WTC11 (cell line): ENCODE measurements at regions not wholly inside any gene's neighbourhood (a gene's known extent, or its start where the extent isn't known, plus 50 kb on each side); places are given as distances from the start of the nearest gene placed in this dataset.

Experiments
- ATAC-seq: fragments of 200-7000 bp; cut with Tn5 transposase; 2 replicates; pipeline ENCODE4 v1.10.0; 2021; ENCODE audit warnings: mild to moderate bottlenecking, moderate library complexity
- CTCF ChIA-PET: fragments of 300-600 bp; sonication (Branson Sonifier 250); formaldehyde crosslinking; loops from one replicate; lab custom pipeline; 2021; ENCODE audit warnings: antibody characterized with exemption; lab: Charles Lee
- POLR2A ChIA-PET: fragments of 350-600 bp; sonication (Branson Sonifier 250); formaldehyde crosslinking; loops from one replicate; lab custom pipeline; 2021; ENCODE audit warnings: antibody characterized with exemption; lab: Charles Lee
- DNase-seq: peaks from one replicate; pipeline ENCODE4 v3.0.0; 2021; ENCODE audit warnings: low spot score
- H3K27ac Mint-ChIP-seq: 2 replicates; pipeline ENCODE4 v1.8.0; 2021; ENCODE audit warnings: mixed read lengths
- H3K27me3 Mint-ChIP-seq: 2 replicates; pipeline ENCODE4 v1.8.0; 2021; ENCODE audit warnings: low read depth, mild to moderate bottlenecking, moderate library complexity, mixed read lengths
- H3K36me3 Mint-ChIP-seq: 2 replicates; pipeline ENCODE4 v1.8.0; 2021; ENCODE audit warnings: mixed read lengths
- H3K4me1 Mint-ChIP-seq: 2 replicates; pipeline ENCODE4 v1.8.0; 2022; ENCODE audit warnings: mixed read lengths
- H3K4me3 Mint-ChIP-seq: 2 replicates; pipeline ENCODE4 v1.8.0; 2021; ENCODE audit warnings: mild to moderate bottlenecking, moderate library complexity, mixed read lengths
- H3K9me3 Mint-ChIP-seq: 2 replicates; pipeline ENCODE4 v1.8.0; 2021; ENCODE audit warnings: mixed read lengths
- EMX1 ChIP-seq: fragments of 250-450 bp; sonication (Bioruptor Pico); IDR thresholded peaks from 2 replicates; pipeline ENCODE4 v1.8.0; 2021; ENCODE audit warnings: mild to moderate bottlenecking
- ESRRA ChIP-seq: sonication (generic); formaldehyde crosslinking; IDR thresholded peaks from 2 replicates; pipeline ENCODE4 v1.8.1; 2022; ENCODE audit warnings: mild to moderate bottlenecking, missing genetic modification reagents, borderline replicate concordance
- GABPB1 ChIP-seq: sonication (generic); formaldehyde crosslinking; IDR thresholded peaks from 2 replicates; pipeline ENCODE4 v1.8.1; 2023; ENCODE audit warnings: mild to moderate bottlenecking, missing genetic modification reagents
- GTF2I ChIP-seq: fragments of 250-450 bp; sonication (Bioruptor Pico); conservative IDR thresholded peaks from 2 replicates; pipeline ENCODE4 v1.4.0; 2021; ENCODE audit warnings: mild to moderate bottlenecking
- JAZF1 ChIP-seq: fragments of 250-450 bp; sonication (Bioruptor Pico); IDR thresholded peaks from 2 replicates; pipeline ENCODE4 v1.9.0; 2021; ENCODE audit warnings: moderate library complexity, mild to moderate bottlenecking, inconsistent platforms
- KAT7 ChIP-seq: sonication (generic); formaldehyde crosslinking; IDR thresholded peaks from 2 replicates; pipeline ENCODE4 v1.8.1; 2023; ENCODE audit warnings: missing genetic modification reagents, mild to moderate bottlenecking, borderline replicate concordance
- NFYB ChIP-seq: sonication (generic); formaldehyde crosslinking; conservative IDR thresholded peaks from 2 replicates; pipeline ENCODE4 v1.8.0; 2022; ENCODE audit warnings: low read depth, missing genetic modification reagents
- PRRX2 ChIP-seq: fragments of 250-450 bp; sonication (Bioruptor Pico); IDR thresholded peaks from 2 replicates; pipeline ENCODE4 v1.8.0; 2021; ENCODE audit warnings: mild to moderate bottlenecking
- TCF7 ChIP-seq: sonication (generic); formaldehyde crosslinking; IDR thresholded peaks from 2 replicates; pipeline ENCODE4 v1.8.0; 2022; ENCODE audit warnings: mild to moderate bottlenecking, low read depth, missing genetic modification reagents, moderate library complexity
- TEAD1 ChIP-seq: sonication (generic); formaldehyde crosslinking; IDR thresholded peaks from 2 replicates; pipeline ENCODE4 v1.8.0; 2022; ENCODE audit warnings: mild to moderate bottlenecking, missing genetic modification reagents
- ZNF121 ChIP-seq: sonication (generic); formaldehyde crosslinking; IDR thresholded peaks from 2 replicates; pipeline ENCODE4 v1.8.0; 2023; ENCODE audit warnings: missing genetic modification reagents
- ZNF396 ChIP-seq: fragments of 250-450 bp; sonication (Bioruptor Pico); IDR thresholded peaks from 2 replicates; pipeline ENCODE4 v1.8.0; 2021; ENCODE audit warnings: mild to moderate bottlenecking, moderate library complexity, borderline replicate concordance
- ZNF416 ChIP-seq: fragments of 250-450 bp; sonication (Bioruptor Pico); IDR thresholded peaks from 2 replicates; pipeline ENCODE4 v1.9.0; 2021; ENCODE audit warnings: mild to moderate bottlenecking, inconsistent platforms
- TF ChIP-seq, protein P1 (sequence below): sonication (generic); formaldehyde crosslinking; IDR thresholded peaks from 2 replicates; pipeline ENCODE4 v1.8.0; 2022; ENCODE audit warnings: mild to moderate bottlenecking, missing genetic modification reagents
- TF ChIP-seq, protein P2 (sequence below): sonication (generic); formaldehyde crosslinking; IDR thresholded peaks from 2 replicates; pipeline ENCODE4 v1.8.0; 2023; ENCODE audit warnings: mild to moderate bottlenecking, missing genetic modification reagents
- TF ChIP-seq, protein P3 (sequence below): fragments of 250-450 bp; sonication (Bioruptor Pico); IDR thresholded peaks from 2 replicates; pipeline ENCODE4 v1.9.0; 2021; ENCODE audit warnings: moderate library complexity, mild to moderate bottlenecking, inconsistent platforms, borderline replicate concordance
- TF ChIP-seq, protein P4 (sequence below): sonication (generic); formaldehyde crosslinking; conservative IDR thresholded peaks from 2 replicates; pipeline ENCODE4 v1.8.1; 2023; ENCODE audit warnings: mild to moderate bottlenecking, low read depth, missing genetic modification reagents, moderate library complexity
- TF ChIP-seq, protein P5 (sequence below): sonication (generic); formaldehyde crosslinking; IDR thresholded peaks from 2 replicates; pipeline ENCODE4 v1.8.1; 2023; ENCODE audit warnings: mild to moderate bottlenecking, missing genetic modification reagents, moderate library complexity
- TF ChIP-seq, protein P6 (sequence below): fragments of 250-450 bp; sonication (Bioruptor Pico); IDR thresholded peaks from 2 replicates; pipeline ENCODE4 v2.1.2; 2022; ENCODE audit warnings: mild to moderate bottlenecking, moderate library complexity
- TF ChIP-seq, protein P7 (sequence below): sonication (generic); formaldehyde crosslinking; IDR thresholded peaks from 2 replicates; pipeline ENCODE4 v1.8.1; 2022; ENCODE audit warnings: missing genetic modification reagents, borderline replicate concordance

DNA sequence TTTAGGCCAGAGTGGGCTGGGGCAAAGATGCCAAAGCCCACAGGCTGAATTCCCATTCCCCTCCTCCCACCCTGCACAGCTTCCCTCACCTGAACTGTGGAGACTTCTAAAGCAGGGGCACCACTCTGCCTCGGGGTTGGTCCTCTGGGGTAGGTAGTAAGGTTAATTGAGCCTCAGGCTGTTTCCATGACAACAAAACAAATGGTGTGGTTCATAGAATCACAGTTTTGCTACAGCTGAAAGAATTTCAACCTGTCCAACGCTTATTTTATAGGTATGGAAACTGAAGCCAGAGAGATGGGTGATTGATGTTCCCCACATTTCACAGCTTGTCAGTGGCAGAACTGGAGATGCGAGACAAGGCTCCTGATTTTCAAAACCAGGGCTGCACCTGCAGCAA, 109.5 kb downstream of the SNX19 start:
- peaks cover 50% of the 10 kb centered on the region for H3K4me1 Mint-ChIP-seq
- H3K4me3 Mint-ChIP-seq, result no peak overlapping the region
- no peaks in the 10 kb centered on the region for H3K36me3 Mint-ChIP-seq
- H3K27me3 Mint-ChIP-seq, result no peaks in the 10 kb centered on the region
- ATAC-seq (peak; percentile 59), DNase-seq (no peak)
- POLR2A ChIA-PET, result no interaction called here
- H3K27ac Mint-ChIP-seq, result no peak overlapping the region
- TF ChIP-seq TCF7 (no peak), JAZF1 (no peak), TEAD1 (CRISPR knock-in tag) (no peak), GTF2I (CRISPR knock-in tag) (no peak), EMX1 (CRISPR knock-in tag) (no peak), ZNF416 (no peak), ZNF121 (no peak), ZNF396 (CRISPR knock-in tag) (no peak), NFYB (no peak), PRRX2 (CRISPR knock-in tag) (no peak), KAT7 (CRISPR knock-in tag) (no peak), GABPB1 (no peak), ESRRA (CRISPR knock-in tag) (no peak)
- TF ChIP-seq, protein P1, sequence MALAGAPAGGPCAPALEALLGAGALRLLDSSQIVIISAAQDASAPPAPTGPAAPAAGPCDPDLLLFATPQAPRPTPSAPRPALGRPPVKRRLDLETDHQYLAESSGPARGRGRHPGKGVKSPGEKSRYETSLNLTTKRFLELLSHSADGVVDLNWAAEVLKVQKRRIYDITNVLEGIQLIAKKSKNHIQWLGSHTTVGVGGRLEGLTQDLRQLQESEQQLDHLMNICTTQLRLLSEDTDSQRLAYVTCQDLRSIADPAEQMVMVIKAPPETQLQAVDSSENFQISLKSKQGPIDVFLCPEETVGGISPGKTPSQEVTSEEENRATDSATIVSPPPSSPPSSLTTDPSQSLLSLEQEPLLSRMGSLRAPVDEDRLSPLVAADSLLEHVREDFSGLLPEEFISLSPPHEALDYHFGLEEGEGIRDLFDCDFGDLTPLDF, result no peak
- TF ChIP-seq, protein P2, sequence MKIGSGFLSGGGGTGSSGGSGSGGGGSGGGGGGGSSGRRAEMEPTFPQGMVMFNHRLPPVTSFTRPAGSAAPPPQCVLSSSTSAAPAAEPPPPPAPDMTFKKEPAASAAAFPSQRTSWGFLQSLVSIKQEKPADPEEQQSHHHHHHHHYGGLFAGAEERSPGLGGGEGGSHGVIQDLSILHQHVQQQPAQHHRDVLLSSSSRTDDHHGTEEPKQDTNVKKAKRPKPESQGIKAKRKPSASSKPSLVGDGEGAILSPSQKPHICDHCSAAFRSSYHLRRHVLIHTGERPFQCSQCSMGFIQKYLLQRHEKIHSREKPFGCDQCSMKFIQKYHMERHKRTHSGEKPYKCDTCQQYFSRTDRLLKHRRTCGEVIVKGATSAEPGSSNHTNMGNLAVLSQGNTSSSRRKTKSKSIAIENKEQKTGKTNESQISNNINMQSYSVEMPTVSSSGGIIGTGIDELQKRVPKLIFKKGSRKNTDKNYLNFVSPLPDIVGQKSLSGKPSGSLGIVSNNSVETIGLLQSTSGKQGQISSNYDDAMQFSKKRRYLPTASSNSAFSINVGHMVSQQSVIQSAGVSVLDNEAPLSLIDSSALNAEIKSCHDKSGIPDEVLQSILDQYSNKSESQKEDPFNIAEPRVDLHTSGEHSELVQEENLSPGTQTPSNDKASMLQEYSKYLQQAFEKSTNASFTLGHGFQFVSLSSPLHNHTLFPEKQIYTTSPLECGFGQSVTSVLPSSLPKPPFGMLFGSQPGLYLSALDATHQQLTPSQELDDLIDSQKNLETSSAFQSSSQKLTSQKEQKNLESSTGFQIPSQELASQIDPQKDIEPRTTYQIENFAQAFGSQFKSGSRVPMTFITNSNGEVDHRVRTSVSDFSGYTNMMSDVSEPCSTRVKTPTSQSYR (CRISPR knock-in tag), result no peak
- TF ChIP-seq, protein P3, sequence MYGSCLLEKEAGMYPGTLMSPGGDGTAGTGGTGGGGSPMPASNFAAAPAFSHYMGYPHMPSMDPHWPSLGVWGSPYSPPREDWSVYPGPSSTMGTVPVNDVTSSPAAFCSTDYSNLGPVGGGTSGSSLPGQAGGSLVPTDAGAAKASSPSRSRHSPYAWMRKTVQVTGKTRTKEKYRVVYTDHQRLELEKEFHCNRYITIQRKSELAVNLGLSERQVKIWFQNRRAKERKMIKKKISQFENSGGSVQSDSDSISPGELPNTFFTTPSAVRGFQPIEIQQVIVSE (CRISPR knock-in tag), result no peak
- TF ChIP-seq, protein P4, sequence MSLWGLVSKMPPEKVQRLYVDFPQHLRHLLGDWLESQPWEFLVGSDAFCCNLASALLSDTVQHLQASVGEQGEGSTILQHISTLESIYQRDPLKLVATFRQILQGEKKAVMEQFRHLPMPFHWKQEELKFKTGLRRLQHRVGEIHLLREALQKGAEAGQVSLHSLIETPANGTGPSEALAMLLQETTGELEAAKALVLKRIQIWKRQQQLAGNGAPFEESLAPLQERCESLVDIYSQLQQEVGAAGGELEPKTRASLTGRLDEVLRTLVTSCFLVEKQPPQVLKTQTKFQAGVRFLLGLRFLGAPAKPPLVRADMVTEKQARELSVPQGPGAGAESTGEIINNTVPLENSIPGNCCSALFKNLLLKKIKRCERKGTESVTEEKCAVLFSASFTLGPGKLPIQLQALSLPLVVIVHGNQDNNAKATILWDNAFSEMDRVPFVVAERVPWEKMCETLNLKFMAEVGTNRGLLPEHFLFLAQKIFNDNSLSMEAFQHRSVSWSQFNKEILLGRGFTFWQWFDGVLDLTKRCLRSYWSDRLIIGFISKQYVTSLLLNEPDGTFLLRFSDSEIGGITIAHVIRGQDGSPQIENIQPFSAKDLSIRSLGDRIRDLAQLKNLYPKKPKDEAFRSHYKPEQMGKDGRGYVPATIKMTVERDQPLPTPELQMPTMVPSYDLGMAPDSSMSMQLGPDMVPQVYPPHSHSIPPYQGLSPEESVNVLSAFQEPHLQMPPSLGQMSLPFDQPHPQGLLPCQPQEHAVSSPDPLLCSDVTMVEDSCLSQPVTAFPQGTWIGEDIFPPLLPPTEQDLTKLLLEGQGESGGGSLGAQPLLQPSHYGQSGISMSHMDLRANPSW (CRISPR knock-in tag), result no peak
- TF ChIP-seq, protein P5, sequence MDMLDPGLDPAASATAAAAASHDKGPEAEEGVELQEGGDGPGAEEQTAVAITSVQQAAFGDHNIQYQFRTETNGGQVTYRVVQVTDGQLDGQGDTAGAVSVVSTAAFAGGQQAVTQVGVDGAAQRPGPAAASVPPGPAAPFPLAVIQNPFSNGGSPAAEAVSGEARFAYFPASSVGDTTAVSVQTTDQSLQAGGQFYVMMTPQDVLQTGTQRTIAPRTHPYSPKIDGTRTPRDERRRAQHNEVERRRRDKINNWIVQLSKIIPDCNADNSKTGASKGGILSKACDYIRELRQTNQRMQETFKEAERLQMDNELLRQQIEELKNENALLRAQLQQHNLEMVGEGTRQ (CRISPR knock-in tag), result no peak
- TF ChIP-seq, protein P6, sequence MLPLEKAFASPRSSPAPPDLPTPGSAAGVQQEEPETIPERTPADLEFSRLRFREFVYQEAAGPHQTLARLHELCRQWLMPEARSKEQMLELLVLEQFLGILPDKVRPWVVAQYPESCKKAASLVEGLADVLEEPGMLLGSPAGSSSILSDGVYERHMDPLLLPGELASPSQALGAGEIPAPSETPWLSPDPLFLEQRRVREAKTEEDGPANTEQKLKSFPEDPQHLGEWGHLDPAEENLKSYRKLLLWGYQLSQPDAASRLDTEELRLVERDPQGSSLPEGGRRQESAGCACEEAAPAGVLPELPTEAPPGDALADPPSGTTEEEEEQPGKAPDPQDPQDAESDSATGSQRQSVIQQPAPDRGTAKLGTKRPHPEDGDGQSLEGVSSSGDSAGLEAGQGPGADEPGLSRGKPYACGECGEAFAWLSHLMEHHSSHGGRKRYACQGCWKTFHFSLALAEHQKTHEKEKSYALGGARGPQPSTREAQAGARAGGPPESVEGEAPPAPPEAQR (CRISPR knock-in tag), result no peak
- TF ChIP-seq, protein P7, sequence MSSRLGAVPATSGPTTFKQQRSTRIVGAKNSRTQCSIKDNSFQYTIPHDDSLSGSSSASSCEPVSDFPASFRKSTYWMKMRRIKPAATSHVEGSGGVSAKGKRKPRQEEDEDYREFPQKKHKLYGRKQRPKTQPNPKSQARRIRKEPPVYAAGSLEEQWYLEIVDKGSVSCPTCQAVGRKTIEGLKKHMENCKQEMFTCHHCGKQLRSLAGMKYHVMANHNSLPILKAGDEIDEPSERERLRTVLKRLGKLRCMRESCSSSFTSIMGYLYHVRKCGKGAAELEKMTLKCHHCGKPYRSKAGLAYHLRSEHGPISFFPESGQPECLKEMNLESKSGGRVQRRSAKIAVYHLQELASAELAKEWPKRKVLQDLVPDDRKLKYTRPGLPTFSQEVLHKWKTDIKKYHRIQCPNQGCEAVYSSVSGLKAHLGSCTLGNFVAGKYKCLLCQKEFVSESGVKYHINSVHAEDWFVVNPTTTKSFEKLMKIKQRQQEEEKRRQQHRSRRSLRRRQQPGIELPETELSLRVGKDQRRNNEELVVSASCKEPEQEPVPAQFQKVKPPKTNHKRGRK (CRISPR knock-in tag), result no peak
- TF ChIP-seq, all 79 proteins: peak for 0
- CTCF ChIA-PET, result interaction anchor here (1.0 to 1.1 kb wide), 2 partner anchors 21 to 46 kb away, joined by 3 to 4 read pairs; no protein-coding TSS in a partner anchor
- H3K9me3 Mint-ChIP-seq, result no peaks in the 10 kb centered on the region
